Islet of Langerhans (tissue), 1 donor: ENCODE measurements at regions not wholly inside any gene's neighbourhood (a gene's known extent, or its start where the extent isn't known, plus 50 kb on each side); places are given as distances from the start of the nearest gene placed in this dataset.
"Not testable (repeated sequence)": the region's sequence is repeated elsewhere in the genome, so short reads cannot be mapped to it uniquely, and the experiment has no call there.

ENCODE experiments used
- FAIRE-seq: peaks from one replicate; lab custom pipeline; 2011; peaks lifted over from hg19 to GRCh38; lab: Jason Lieb, UNC

- FAIRE-seq = no peak
Observed at GRCh38 chr2:18077231-18077630, 198.8 kb downstream of the KCNS3 start.

- FAIRE-seq = no peak
Observed at GRCh38 chr2:18074476-18074875, 196.0 kb downstream of the KCNS3 start.

DNA sequence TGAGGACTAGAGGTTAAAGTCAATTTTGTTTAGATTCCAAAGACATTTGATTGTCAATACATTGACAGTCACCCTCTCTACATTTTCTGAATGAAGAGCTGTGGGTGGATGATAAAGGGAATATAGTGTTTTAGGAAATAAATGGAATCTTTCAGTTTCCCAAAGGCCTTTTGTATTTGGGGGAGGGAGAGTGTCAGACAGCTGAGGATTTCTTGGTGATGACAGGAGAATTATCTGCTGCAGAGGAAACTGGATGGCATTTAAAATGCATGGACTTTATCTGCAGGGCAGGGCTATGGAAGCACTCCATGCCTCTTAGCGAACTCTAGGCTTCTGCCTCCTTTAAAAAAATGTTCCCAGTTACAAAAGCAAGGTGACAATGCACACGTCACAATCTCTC, 195.1 kb downstream of the KCNS3 start:
- no peak for FAIRE-seq

DNA sequence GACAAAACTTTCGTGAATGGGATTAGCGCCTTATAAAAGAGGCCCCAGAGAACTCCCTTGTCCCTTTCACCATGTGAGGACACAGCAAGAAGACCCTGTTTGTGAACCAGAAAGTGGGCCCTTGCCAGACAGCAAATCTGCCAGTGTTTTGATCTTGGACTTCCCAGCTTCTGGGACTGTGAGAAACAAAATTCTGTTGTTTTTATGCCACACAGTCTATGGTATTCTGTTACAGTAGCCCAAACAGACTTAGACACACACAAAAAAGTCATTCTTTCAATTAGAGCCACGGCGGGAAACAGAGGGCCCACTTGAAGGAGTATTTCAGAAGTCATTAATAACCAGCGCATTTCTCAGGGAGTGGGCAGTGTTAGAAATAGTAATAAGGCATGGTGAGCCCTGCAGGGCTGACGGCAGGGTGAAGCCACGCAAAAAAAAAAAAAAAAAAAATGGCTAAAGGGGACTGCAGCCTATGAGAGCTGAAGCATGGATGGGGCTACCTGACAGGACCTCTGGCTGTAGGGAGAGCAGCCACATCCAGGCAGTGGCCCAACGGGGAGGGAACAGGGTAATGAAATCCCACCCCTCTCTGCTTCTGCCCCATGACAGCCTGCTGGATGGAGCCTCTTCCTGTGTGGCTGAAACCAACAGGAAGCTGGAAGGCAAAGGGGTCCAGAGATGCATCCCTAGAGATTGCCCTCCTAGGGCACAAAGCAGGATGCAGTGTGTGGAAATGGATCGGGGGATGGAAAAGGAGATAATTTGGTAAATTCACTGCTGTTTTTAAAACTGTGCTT, 189.3 kb downstream of the KCNS3 start:
- no peak for FAIRE-seq

GRCh38 chr2:18066894-18067293, 188.4 kb downstream of the KCNS3 start:
- no peak for FAIRE-seq

DNA sequence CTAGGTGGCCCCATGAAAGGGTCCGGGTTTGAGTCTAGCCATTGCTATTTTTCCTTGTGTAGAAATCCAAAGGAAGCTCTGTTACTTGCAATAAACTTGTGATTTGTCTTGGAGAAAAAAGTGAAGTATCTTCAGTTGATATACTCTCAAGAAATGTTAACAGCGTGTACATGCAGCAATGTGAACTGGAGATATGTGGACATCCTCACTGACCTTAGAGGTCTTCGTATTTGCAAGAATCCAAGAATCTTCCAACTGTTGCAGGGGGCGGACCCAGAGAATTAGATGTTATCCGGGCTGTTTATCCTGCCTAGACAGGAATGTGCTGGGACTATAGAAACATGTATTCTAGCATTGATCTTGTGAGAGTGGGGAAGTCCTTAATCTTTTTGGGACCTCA, 187.6 kb downstream of the KCNS3 start:
- no peak for FAIRE-seq

GRCh38 chr2:18065249-18065648, 186.8 kb downstream of the KCNS3 start:
- no peak for FAIRE-seq

DNA sequence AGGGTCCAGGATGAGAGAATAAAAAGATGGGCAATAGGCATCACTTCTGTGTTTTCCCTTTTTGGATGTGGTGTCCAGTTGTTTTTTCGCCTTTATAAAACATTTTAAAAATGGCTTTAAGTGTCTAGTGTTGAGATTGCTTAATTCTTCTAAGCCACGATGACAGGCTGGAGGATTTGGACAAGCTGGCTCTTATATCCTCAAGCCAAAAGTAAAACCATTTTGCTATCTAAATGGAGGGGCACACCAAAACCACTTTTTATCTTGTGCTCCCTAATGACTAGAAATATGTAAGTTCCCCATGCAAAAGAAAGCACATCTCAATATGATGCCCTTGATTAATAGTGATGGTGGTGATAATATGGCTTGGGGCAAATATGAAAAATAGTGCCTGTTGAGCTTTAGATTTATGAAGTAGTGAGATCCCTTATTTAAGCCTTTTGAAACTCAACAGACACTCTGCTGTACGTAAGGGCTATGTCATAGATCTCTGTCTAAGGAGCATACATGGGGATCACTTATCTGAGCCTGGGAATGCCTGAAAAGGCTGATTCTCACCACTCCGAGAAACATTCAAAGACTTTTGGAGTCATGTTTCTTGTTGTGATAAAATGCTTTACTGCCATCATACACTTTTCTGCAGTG, 185.5 kb downstream of the KCNS3 start:
- no peak for FAIRE-seq

- no peak for FAIRE-seq
Observed at GRCh38 chr2:18062892-18063291, 184.4 kb downstream of the KCNS3 start.

DNA sequence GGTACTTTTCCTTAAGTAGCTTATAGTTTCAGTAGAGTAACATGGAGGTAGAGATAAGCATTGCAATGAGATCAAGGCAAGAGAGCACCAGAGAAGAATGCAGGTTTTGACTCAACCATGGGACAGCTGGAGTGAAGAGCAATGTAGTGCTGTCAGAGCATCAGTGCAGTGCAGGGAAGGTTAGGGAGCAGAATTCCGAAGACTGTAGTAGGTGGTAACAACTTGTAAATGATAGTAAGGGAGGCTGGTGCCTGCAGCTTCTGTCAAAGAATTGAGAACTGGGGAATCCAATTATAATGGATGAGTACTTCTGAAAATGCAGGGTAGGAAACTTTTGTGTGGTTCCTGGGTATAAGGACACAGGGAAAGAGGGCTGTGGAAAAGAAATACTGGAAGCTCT, 183.2 kb downstream of the KCNS3 start:
- FAIRE-seq = no peak

GRCh38 chr2:18057657-18058056, 179.2 kb downstream of the KCNS3 start:
- no peak for FAIRE-seq

GRCh38 chr2:18055290-18055689, 176.8 kb downstream of the KCNS3 start:
- FAIRE-seq = no peak

- FAIRE-seq = no peak
Observed at GRCh38 chr2:18050001-18050400, 171.5 kb downstream of the KCNS3 start.

DNA sequence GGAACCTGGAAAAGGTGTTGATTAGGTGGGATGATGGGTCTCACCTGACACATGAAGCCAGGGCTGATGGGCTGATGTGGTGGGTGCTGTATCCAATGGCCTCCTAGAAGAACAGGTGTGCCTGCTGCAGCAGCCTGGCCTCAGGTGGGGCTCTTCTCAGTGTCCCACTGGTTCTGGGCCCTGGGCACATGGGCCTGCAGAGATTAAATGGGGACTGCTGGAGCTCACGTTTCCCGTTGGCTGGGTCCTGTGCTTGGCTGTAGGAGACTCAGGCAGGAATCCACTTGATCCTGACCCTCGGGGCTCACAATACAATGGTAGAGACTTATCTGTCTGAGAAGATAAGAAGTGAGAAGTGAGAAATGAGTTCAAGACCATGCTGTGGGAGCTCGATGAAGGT, 170.9 kb downstream of the KCNS3 start:
- no peak for FAIRE-seq

DNA sequence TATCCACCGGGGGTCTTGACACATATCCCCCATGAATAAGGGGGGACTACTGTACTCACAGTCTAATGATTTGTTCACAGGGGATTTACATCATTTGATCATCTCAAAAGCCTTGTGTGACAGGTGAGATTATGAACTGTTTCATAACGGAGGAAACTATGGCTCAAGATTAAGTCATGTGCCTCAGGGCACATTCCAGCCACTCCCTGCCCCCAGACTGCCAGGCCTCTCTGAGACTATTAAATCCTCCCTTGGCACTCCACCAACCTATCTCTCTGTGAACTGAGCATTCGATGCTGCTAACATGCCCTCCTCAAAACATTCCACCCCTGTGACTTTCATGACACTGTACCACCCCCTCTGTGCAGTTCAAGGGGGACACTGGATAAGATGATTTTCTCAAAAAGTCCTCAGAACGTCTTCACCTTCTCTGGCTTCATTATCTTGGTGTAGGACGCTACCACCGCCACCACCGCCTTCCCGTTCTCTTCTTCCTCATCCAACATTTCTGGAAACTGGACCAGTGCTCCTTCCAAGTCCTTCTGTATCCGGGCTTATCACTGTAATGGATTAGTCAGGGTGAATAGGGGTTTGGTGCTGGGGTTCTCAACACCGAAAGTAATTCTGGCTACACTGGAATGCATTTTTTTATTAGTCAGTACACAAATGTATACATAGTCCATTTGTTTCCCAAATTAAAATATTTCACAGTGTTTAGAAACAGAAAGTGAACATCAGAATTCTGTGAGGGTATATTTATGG, 169.6 kb downstream of the KCNS3 start:
- FAIRE-seq = no peak

DNA sequence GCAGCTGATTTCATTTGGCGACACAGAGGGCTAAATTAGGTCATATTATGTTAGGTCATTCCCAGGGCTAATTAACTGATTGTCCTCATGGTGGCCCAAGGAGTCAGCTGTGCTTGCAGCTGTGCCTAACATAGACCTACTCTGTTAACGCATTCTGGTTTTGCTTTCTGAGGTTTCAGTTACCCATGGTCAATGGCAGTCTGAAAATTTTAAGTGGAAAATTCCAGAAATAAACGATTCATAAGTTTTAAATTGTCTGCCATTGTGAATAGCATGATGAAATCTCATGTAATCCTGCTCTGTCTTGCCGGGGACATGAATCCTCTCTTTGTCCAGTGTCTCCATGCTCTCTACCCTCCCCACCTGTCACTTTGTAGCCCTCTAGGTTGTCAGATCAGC, 168.7 kb downstream of the KCNS3 start:
- FAIRE-seq = no peak

DNA sequence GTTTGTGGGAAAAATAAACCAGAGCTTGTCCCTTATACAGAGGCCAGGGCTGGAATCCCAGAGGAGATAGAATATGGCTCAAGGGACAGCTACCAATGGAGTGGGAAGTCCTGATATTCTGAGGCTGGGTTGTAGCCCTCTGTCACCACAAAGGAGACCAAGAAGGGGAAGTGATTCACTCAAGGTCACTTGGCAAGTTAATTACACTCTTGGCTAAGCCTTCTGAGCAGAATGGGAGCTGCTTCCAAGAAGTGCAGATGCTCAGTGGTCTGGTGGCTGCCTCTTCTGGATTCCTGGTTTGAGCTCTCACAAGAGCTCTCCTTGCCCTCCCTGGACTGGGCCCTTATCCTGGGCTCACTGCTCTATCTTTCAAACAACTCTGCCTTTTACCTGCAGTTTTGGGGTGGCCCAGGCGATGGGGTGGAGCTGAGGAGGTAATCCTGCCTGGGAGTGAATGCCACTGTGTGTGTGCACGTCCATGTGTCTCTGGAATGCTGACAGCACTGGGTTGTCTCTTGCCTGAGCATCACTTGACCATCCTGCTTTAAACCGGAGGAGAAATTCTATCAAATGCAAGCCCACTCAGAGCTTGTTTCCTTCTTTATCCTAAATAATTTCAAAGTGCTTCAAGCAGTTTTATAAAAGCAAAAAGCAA, 168.2 kb downstream of the KCNS3 start:
- FAIRE-seq = no peak

GRCh38 chr2:18046017-18046416, 167.6 kb downstream of the KCNS3 start:
- no peak for FAIRE-seq

- FAIRE-seq = no peak
Observed at GRCh38 chr2:18045230-18045629, 166.8 kb downstream of the KCNS3 start.

- not testable (repeated sequence) for FAIRE-seq
Observed at GRCh38 chr2:18017381-18017780, 138.9 kb downstream of the KCNS3 start.

GRCh38 chr2:18009891-18010290, 131.4 kb downstream of the KCNS3 start:
- no peak for FAIRE-seq

GRCh38 chr2:18005411-18005810, 126.9 kb downstream of the KCNS3 start:
- no peak for FAIRE-seq

DNA sequence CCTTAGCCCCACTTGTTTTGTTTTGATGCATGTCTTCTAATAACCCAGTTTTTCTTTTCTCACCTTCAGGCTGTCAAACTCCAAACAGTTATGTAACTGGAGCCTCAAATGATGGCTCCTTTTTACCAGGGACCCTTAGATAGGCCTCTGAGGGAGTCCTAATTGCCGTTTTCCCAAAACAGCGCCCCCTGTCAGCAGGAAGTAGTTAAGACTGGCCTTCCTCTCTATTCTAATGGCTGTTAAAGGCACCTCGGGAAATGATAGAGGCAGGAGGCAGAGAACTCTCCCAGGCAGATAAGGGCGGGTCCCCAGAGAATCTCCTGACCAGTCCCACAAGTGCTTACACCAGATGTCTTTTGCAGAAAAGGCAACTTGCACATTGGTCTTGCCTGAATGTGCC, 123.2 kb downstream of the KCNS3 start:
- no peak for FAIRE-seq
